ENCODE measurements at regions not wholly inside any gene's neighbourhood (a gene's known extent, or its start where the extent isn't known, plus 50 kb on each side); places are given as distances from the start of the nearest gene placed in this dataset.
A peak's percentile ranks its signal among the peaks of the same experiment; 100 is the strongest.
"Not testable (repeated sequence)": the region's sequence is repeated elsewhere in the genome, so short reads cannot be mapped to it uniquely, and the experiment has no call there.

GRCh38 chr10:33009244-33010131 is 51.5 kb upstream of the ITGB1 start:
- TF ChIP-seq RAD21 (IDR thresholded peaks at IDR 0.05) (no peak), JUND (IDR thresholded peaks at IDR 0.05) (no peak), HNF4A (conservative IDR thresholded peaks at IDR 0.05) (no peak), YY1 (IDR thresholded peaks at IDR 0.05) (no peak), REST (IDR thresholded peaks at IDR 0.05) (no peak), TAF1 (conservative IDR thresholded peaks at IDR 0.05) (no peak), SP1 (IDR thresholded peaks at IDR 0.05) (no peak), GABPA (IDR thresholded peaks at IDR 0.05 in 1 of 2, conservative IDR thresholded peaks at IDR 0.05 in 1 of 2) (no peak), MAX (IDR thresholded peaks at IDR 0.05) (no peak), FOXA2 (IDR thresholded peaks at IDR 0.05) (no peak)
- Histone ChIP-seq H3K4me3 (ENCODE audit: low read depth in 1 of 3, low read length in 3 of 3) (no peak overlapping the region), H3K4me1 (ENCODE audit: control insufficient read depth in 4 of 4, insufficient read depth in 4 of 4, low read length in 3 of 4) (peaks cover 0 to 15% (median 6%) of the 10 kb centered on the region in 4 donors), H3K27ac (ENCODE audit: low read depth in 1 of 2, low read length in 2 of 2) (no peak overlapping the region), H3K36me3 (ENCODE audit: control insufficient read depth in 4 of 4, insufficient read depth in 3 of 4, low read depth in 1 of 4, low read length in 3 of 4) (no peaks in the 10 kb centered on the region), H3K9me3 (ENCODE audit: control insufficient read depth in 4 of 4, low read length in 3 of 4) (no peaks in the 10 kb centered on the region), H3K27me3 (ENCODE audit: control insufficient read depth in 4 of 4, insufficient read depth in 4 of 4, low read length in 3 of 4) (no peaks in the 10 kb centered on the region), H3K9ac (ENCODE audit: low read depth in 1 of 2, low read length in 2 of 2) (no peak overlapping the region)
- no peak for DNase-seq (ENCODE audit: low spot score)
- WGBS: 47% methylated on average over 5 of the region's 5 CpGs

- H3K27me3 ChIP-seq (ENCODE audit: control insufficient read depth in 4 of 4, insufficient read depth in 4 of 4, low read length in 3 of 4): no peaks in the 10 kb centered on the region
These were observed 50.6 kb upstream of the ITGB1 start for GRCh38 chr10:33008499-33009243.

GRCh38 chr10:33007731-33008381 is 49.8 kb upstream of the ITGB1 start:
- not testable (repeated sequence) for H3K27me3 ChIP-seq (ENCODE audit: control insufficient read depth in 4 of 4, insufficient read depth in 4 of 4, low read length in 3 of 4); H3K9me3 ChIP-seq (ENCODE audit: control insufficient read depth in 4 of 4, low read length in 3 of 4); H3K27ac ChIP-seq (ENCODE audit: low read depth in 1 of 2, low read length in 2 of 2); H3K9ac ChIP-seq (ENCODE audit: low read depth in 1 of 2, low read length in 2 of 2); H3K4me3 ChIP-seq (ENCODE audit: low read depth in 1 of 3, low read length in 3 of 3); H3K36me3 ChIP-seq (ENCODE audit: control insufficient read depth in 4 of 4, insufficient read depth in 3 of 4, low read depth in 1 of 4, low read length in 3 of 4); DNase-seq (ENCODE audit: low spot score)
- H3K4me1 ChIP-seq (ENCODE audit: control insufficient read depth in 4 of 4, insufficient read depth in 4 of 4, low read length in 3 of 4): peaks cover 0 to 15% (median 6%) of the 10 kb centered on the region in 4 donors
- WGBS: 95% methylated on average over 9 of the region's 9 CpGs

More at GRCh38 chr10:33008499-33009243, 50.6 kb upstream of the ITGB1 start:
- no peak overlapping the region for H3K27ac ChIP-seq (ENCODE audit: low read depth in 1 of 2, low read length in 2 of 2)
- peak; percentile 69 for DNase-seq (ENCODE audit: low spot score)
- H3K9me3 ChIP-seq (ENCODE audit: control insufficient read depth in 4 of 4, low read length in 3 of 4): no peaks in the 10 kb centered on the region
- H3K4me3 ChIP-seq (ENCODE audit: low read depth in 1 of 3, low read length in 3 of 3): no peak overlapping the region
- WGBS: 17% methylated on average over 9 of the region's 9 CpGs
- H3K4me1 ChIP-seq (ENCODE audit: control insufficient read depth in 4 of 4, insufficient read depth in 4 of 4, low read length in 3 of 4): peaks cover 0 to 15% (median 6%) of the 10 kb centered on the region in 4 donors
- H3K36me3 ChIP-seq (ENCODE audit: control insufficient read depth in 4 of 4, insufficient read depth in 3 of 4, low read depth in 1 of 4, low read length in 3 of 4): no peaks in the 10 kb centered on the region
- TF ChIP-seq CTCF (IDR thresholded peaks at IDR 0.05; ENCODE audit: low read depth, low read length, missing input control): peak; percentile 99
- peak; percentile 100 for TF ChIP-seq RAD21 (IDR thresholded peaks at IDR 0.05)
- TF ChIP-seq FOXA2 (IDR thresholded peaks at IDR 0.05): no peak
- H3K9ac ChIP-seq (ENCODE audit: low read depth in 1 of 2, low read length in 2 of 2): peak overlapping the region in 1 of 2 donors; percentile 45

All from liver (tissue), 8 donors.